IMR-90 (cell line): ENCODE measurements at regions not wholly inside any gene's neighbourhood (a gene's known extent, or its start where the extent isn't known, plus 50 kb on each side); places are given as distances from the start of the nearest gene placed in this dataset.

Source experiments
- ATAC-seq: fragments of 200-7000 bp; cut with Tn5 transposase; 2 replicates; pipeline ENCODE4 v1.9.1; 2020; ENCODE audit warnings: low read depth, mild to moderate bottlenecking, moderate library complexity
- BruUV-seq: library from RNA; stranded (reverse); fragments of 400-500 nt; replicated peaks from 2 replicates; lab custom pipeline; 2021; lab: Mats Ljungman, UMichigan
- CTCF ChIA-PET: fragments of 300-600 bp; formaldehyde crosslinking; extraction: SDS; loops from one replicate; lab custom pipeline; 2021; ENCODE audit warnings: antibody characterized with exemption; lab: Yijun Ruan, JAX
- POLR2A ChIA-PET: fragments of 300-600 bp; sonication (Branson Sonifier 250); formaldehyde crosslinking; loops from one replicate; lab custom pipeline; 2022; ENCODE audit warnings: antibody characterized with exemption; ENCODE audit not compliant: unreplicated experiment; lab: Charles Lee
- DNase-seq: peaks from one replicate; pipeline ENCODE4 v3.0.0; 2013
- H2AFZ ChIP-seq: replicated peaks from 2 replicates; pipeline ENCODE3; 2013; ENCODE audit warnings: low read length, mild to moderate bottlenecking; ENCODE audit not compliant: poor library complexity
- H2AK5ac ChIP-seq: 2 replicates; pipeline ENCODE4 v1.6.1; 2013; ENCODE audit warnings: low read depth, low read length, inconsistent platforms
- H2AK9ac ChIP-seq: replicated peaks from 2 replicates; pipeline ENCODE3; 2013; ENCODE audit warnings: mild to moderate bottlenecking, low read depth, low read length, moderate library complexity; ENCODE audit not compliant: poor library complexity
- H2BK120ac ChIP-seq: 2 replicates; pipeline ENCODE4 v1.6.1; 2013; ENCODE audit warnings: low read depth, low read length, inconsistent platforms
- H2BK15ac ChIP-seq: 3 replicates; pipeline ENCODE4 v1.6.1; 2013; ENCODE audit warnings: low read depth, low read length, inconsistent platforms
- H2BK20ac ChIP-seq: 2 replicates; pipeline ENCODE4 v1.6.1; 2013; ENCODE audit warnings: low read depth, mild to moderate bottlenecking, inconsistent platforms, low read length, moderate library complexity
- H2BK5ac ChIP-seq: 2 replicates; pipeline ENCODE4 v1.6.1; 2013; ENCODE audit warnings: mild to moderate bottlenecking, low read depth, low read length, inconsistent platforms; ENCODE audit not compliant: poor library complexity, severe bottlenecking
- H3K14ac ChIP-seq: replicated peaks from 2 replicates; pipeline ENCODE4 v1.6.1; 2013; ENCODE audit warnings: low read depth, low read length, inconsistent platforms
- H3K18ac ChIP-seq: 2 replicates; pipeline ENCODE4 v1.6.1; 2013; ENCODE audit warnings: low read depth, low read length, control low read depth
- H3K23ac ChIP-seq: 2 replicates; pipeline ENCODE4 v1.6.1; 2013; ENCODE audit warnings: low read depth, low read length, inconsistent platforms
- H3K27ac ChIP-seq: 2 replicates; pipeline ENCODE4 v1.5.1; 2013; ENCODE audit warnings: mild to moderate bottlenecking, control low read depth, low read length; ENCODE audit not compliant: insufficient read depth
- H3K27me3 ChIP-seq: 2 replicates; pipeline ENCODE4 v1.6.1; 2013; ENCODE audit warnings: low read length; ENCODE audit not compliant: control insufficient read depth, insufficient read depth
- H3K36me3 ChIP-seq: 2 replicates; pipeline ENCODE4 v1.6.1; 2013; ENCODE audit warnings: low read length, mixed read lengths; ENCODE audit not compliant: control insufficient read depth, insufficient read depth
- H3K4ac ChIP-seq: 2 replicates; pipeline ENCODE4 v1.6.1; 2013; ENCODE audit warnings: low read depth, low read length, inconsistent platforms
- H3K4me1 ChIP-seq: 2 replicates; pipeline ENCODE4 v1.6.1; 2013; ENCODE audit warnings: low read length, mixed read lengths; ENCODE audit not compliant: control insufficient read depth, insufficient read depth
- H3K4me2 ChIP-seq: 2 replicates; pipeline ENCODE4 v1.6.1; 2013; ENCODE audit warnings: low read depth, mild to moderate bottlenecking, control low read depth, low read length, moderate library complexity
- H3K4me3 ChIP-seq: 2 replicates; pipeline ENCODE4 v1.5.1; 2013; ENCODE audit warnings: low read depth, mild to moderate bottlenecking, control low read depth, low read length, moderate library complexity; ENCODE audit not compliant: insufficient read depth
- H3K56ac ChIP-seq: 2 replicates; pipeline ENCODE4 v1.6.1; 2013; ENCODE audit warnings: low read length, inconsistent platforms; ENCODE audit not compliant: insufficient read depth; ENCODE audit errors: extremely low read depth
- H3K79me1 ChIP-seq, 2 experiments: 2 replicates each; pipeline ENCODE4 v1.6.1; 2013; ENCODE audit warnings: low read length in 2 of 2, inconsistent platforms in 1 of 2, low read depth in 1 of 2
- H3K9ac ChIP-seq: 2 replicates; pipeline ENCODE4 v1.6.1; 2013; ENCODE audit warnings: low read depth, low read length, control low read depth
- H3K9me1 ChIP-seq: 2 replicates; pipeline ENCODE4 v1.6.1; 2013; ENCODE audit warnings: low read length, inconsistent platforms; ENCODE audit not compliant: insufficient read depth
- H3K9me3 ChIP-seq: 2 replicates; pipeline ENCODE4 v1.6.1; 2013; ENCODE audit warnings: low read length; ENCODE audit not compliant: control insufficient read depth, insufficient read depth
- H4K20me1 ChIP-seq: 2 replicates; pipeline ENCODE4 v1.6.1; 2013; ENCODE audit warnings: low read length, inconsistent platforms; ENCODE audit not compliant: insufficient read depth
- H4K5ac ChIP-seq: 2 replicates; pipeline ENCODE4 v1.6.1; 2013; ENCODE audit warnings: mild to moderate bottlenecking, low read depth, low read length, control low read depth
- H4K8ac ChIP-seq, 2 experiments: 2 replicates each; pipeline ENCODE4 v1.6.1; 2013; ENCODE audit warnings: low read depth in 2 of 2, low read length in 2 of 2, control low read depth in 1 of 2, inconsistent platforms in 1 of 2
- H4K91ac ChIP-seq: 2 replicates; pipeline ENCODE4 v1.6.1; 2013; ENCODE audit warnings: low read depth, low read length, inconsistent platforms; ENCODE audit not compliant: insufficient read depth
- CEBPB ChIP-seq: IDR thresholded peaks from 2 replicates; pipeline ENCODE4 v1.6.1; 2012; ENCODE audit warnings: low read depth, low read length, improper control_type of control experiment
- CHD1 ChIP-seq: IDR thresholded peaks from 2 replicates; pipeline ENCODE4 v1.6.1; 2012; ENCODE audit warnings: low read depth, low read length, improper control_type of control experiment
- MXI1 ChIP-seq: IDR thresholded peaks from 2 replicates; pipeline ENCODE4 v1.6.1; 2012; ENCODE audit warnings: low read depth, mild to moderate bottlenecking, low read length, moderate library complexity, borderline replicate concordance
- POLR2A ChIP-seq: IDR thresholded peaks from 2 replicates; pipeline ENCODE4 v1.6.1; 2012; ENCODE audit warnings: mild to moderate bottlenecking, low read depth, low read length
- RAD21 ChIP-seq: IDR thresholded peaks from 2 replicates; pipeline ENCODE4 v1.6.1; 2012; ENCODE audit warnings: low read length, improper control_type of control experiment
- RCOR1 ChIP-seq: IDR thresholded peaks from 2 replicates; pipeline ENCODE4 v1.6.1; 2012; ENCODE audit warnings: mild to moderate bottlenecking, low read length, improper control_type of control experiment; ENCODE audit not compliant: insufficient replicate concordance
- USF2 ChIP-seq: fragments of 150-350 bp; IDR thresholded peaks from 2 replicates; pipeline ENCODE4 v1.6.1; 2017; ENCODE audit warnings: mild to moderate bottlenecking, antibody characterized with exemption, low read length, low read depth
- WGBS, 2 experiments: methylation state at CpG; one replicate each; pipeline versions ENCODE4 v1.1.5 to v1.1.7; 2013; ENCODE audit warnings: missing lambda C conversion rate in 2 of 2; ENCODE audit not compliant: insufficient read length in 1 of 2; ENCODE audit errors: extremely low coverage in 2 of 2; 5-methylcytosine and 5-hydroxymethylcytosine counted together
- dilution Hi-C: fragments of 300-500 bp; cut with HindIII; formaldehyde crosslinking; loops from one replicate; pipeline ENCODE4 v1.14.3; 2018; ENCODE audit warnings: low sequenced_read_pairs; ENCODE audit not compliant: unreplicated experiment
- in situ Hi-C: fragments of 300-500 bp; cut with MboI; formaldehyde crosslinking; loops from 3 replicates; pipeline ENCODE4 v1.14.3; 2019; ENCODE audit warnings: low sequenced_read_pairs, inconsistent platforms, mixed read lengths
- intact Hi-C: fragments of 100-400 bp; cut with micrococcal nuclease; formaldehyde crosslinking; loops from 2 replicates; pipeline ENCODE4 v1.10.0; 2022

GRCh38 chr18:2326999-2327398, 244.3 kb downstream of the METTL4 start:
- Histone ChIP-seq H3K23ac (no peak overlapping the region), H3K18ac (no peak overlapping the region), H3K4me1 (no peaks in the 10 kb centered on the region), H3K9me1 (no peaks in the 10 kb centered on the region), H4K91ac (no peak overlapping the region), H3K14ac (no peak overlapping the region), H3K9ac (no peak overlapping the region), H2BK120ac (no peak overlapping the region), H3K4me3 (no peak overlapping the region), H3K27me3 (peaks cover 6% of the 10 kb centered on the region), H3K27ac (no peak overlapping the region), H2BK5ac (no peak overlapping the region), H4K5ac (no peak overlapping the region), H4K20me1 (no peaks in the 10 kb centered on the region), H2AK5ac (no peak overlapping the region), H3K36me3 (no peaks in the 10 kb centered on the region), H3K4ac (no peak overlapping the region), H3K79me1 (no peaks in the 10 kb centered on the region), H4K8ac (no peak overlapping the region), H3K56ac (no peak overlapping the region), H2BK20ac (no peak overlapping the region), H2BK15ac (no peak overlapping the region), H3K4me2 (no peak overlapping the region), H3K9me3 (no peaks in the 10 kb centered on the region), H2AFZ (no peak overlapping the region), H2AK9ac (no peak overlapping the region)
- in situ Hi-C loops (no loop called here), intact Hi-C loops (no loop called here), dilution Hi-C loops (no loop called here)
- POLR2A ChIA-PET, result no interaction called here
- CTCF ChIA-PET, result no interaction called here
- WGBS, 2 experiments, result 26% methylated on average over 4 of the region's 6 CpGs; no CpG with 5 or more reads in 1 of the 2 experiments
- no peak for ATAC-seq
- BruUV-seq, result no TSS peak
- no peak for DNase-seq
- TF ChIP-seq USF2 (no peak), POLR2A (no peak), CEBPB (no peak), RAD21 (no peak), RCOR1 (no peak), MXI1 (no peak), CHD1 (no peak)
